ENCODE measurements at regions not wholly inside any gene's neighbourhood (a gene's known extent, or its start where the extent isn't known, plus 50 kb on each side); places are given as distances from the start of the nearest gene placed in this dataset.

DNA sequence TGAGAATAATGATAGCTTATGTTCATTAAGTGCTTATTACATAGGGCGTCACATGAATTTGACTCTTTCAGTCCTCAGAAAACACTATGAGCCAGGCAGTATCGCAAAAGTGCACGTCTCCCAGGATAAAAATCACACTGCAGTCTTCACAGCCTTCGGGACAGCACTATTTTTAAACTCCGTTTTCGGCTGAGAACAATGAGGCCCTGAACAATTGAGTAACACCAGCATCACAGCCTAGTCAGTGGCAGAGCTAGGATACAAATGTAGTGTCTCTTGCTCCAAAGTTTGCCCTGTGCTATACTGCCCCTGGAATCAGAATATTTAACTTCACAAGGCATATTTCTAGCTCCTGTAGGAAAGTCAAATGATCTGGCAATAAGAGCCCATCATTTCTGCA lies 852.1 kb upstream of the SEMA6D start:
- TF ChIP-seq, protein P1, sequence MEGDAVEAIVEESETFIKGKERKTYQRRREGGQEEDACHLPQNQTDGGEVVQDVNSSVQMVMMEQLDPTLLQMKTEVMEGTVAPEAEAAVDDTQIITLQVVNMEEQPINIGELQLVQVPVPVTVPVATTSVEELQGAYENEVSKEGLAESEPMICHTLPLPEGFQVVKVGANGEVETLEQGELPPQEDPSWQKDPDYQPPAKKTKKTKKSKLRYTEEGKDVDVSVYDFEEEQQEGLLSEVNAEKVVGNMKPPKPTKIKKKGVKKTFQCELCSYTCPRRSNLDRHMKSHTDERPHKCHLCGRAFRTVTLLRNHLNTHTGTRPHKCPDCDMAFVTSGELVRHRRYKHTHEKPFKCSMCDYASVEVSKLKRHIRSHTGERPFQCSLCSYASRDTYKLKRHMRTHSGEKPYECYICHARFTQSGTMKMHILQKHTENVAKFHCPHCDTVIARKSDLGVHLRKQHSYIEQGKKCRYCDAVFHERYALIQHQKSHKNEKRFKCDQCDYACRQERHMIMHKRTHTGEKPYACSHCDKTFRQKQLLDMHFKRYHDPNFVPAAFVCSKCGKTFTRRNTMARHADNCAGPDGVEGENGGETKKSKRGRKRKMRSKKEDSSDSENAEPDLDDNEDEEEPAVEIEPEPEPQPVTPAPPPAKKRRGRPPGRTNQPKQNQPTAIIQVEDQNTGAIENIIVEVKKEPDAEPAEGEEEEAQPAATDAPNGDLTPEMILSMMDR (conservative IDR thresholded peaks at IDR 0.05; ENCODE audit: low read depth, low read length), result no peak
- TF ChIP-seq, protein P2, sequence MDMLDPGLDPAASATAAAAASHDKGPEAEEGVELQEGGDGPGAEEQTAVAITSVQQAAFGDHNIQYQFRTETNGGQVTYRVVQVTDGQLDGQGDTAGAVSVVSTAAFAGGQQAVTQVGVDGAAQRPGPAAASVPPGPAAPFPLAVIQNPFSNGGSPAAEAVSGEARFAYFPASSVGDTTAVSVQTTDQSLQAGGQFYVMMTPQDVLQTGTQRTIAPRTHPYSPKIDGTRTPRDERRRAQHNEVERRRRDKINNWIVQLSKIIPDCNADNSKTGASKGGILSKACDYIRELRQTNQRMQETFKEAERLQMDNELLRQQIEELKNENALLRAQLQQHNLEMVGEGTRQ (IDR thresholded peaks at IDR 0.05; ENCODE audit: low read depth, low read length), result no peak
- no peak for TF ChIP-seq RAD21 (IDR thresholded peaks at IDR 0.05; ENCODE audit: low read length)
- no peak for TF ChIP-seq POLR2A (IDR thresholded peaks at IDR 0.05; ENCODE audit: low read depth, low read length)

All from IMR-90 (cell line).